Activated T-cell treated with anti-CD3 and anti-CD28 coated beads, Interleukin-2, amount 50 U/mL, for 24 hours (primary cell): ENCODE measurements at regions not wholly inside any gene's neighbourhood (a gene's known extent, or its start where the extent isn't known, plus 50 kb on each side); places are given as distances from the start of the nearest gene placed in this dataset.

Experiments used
- DNase-seq: peaks from one replicate; pipeline ENCODE4 v3.0.0-alpha.2; 2020
- H3K27ac Mint-ChIP-seq: 2 replicates; pipeline ENCODE4 v1.8.0; 2020; ENCODE audit warnings: mild to moderate bottlenecking, mixed read lengths
- H3K27me3 Mint-ChIP-seq: 2 replicates; pipeline ENCODE4 v1.8.0; 2020; ENCODE audit warnings: mixed read lengths
- H3K36me3 Mint-ChIP-seq: 2 replicates; pipeline ENCODE4 v1.8.0; 2020; ENCODE audit warnings: low read depth, mixed read lengths
- H3K4me1 Mint-ChIP-seq: 2 replicates; pipeline ENCODE4 v1.8.0; 2020; ENCODE audit warnings: low read depth, mixed read lengths
- H3K4me3 Mint-ChIP-seq: 2 replicates; pipeline ENCODE4 v1.8.0; 2020; ENCODE audit warnings: mild to moderate bottlenecking, moderate library complexity, mixed read lengths
- H3K9me3 Mint-ChIP-seq: 2 replicates; pipeline ENCODE4 v1.8.0; 2020; ENCODE audit warnings: mixed read lengths

GRCh38 chr1:203421246-203421645, 54.4 kb upstream of the PRELP start:
- no peak for DNase-seq
- Mint-ChIP-seq H3K9me3 (peaks cover 3% of the 10 kb centered on the region), H3K27me3 (peaks cover 29% of the 10 kb centered on the region), H3K36me3 (no peaks in the 10 kb centered on the region), H3K4me3 (no peak overlapping the region), H3K4me1 (no peaks in the 10 kb centered on the region), H3K27ac (no peak overlapping the region)

GRCh38 chr1:203422116-203422515, 53.5 kb upstream of the PRELP start:
- Mint-ChIP-seq H3K4me3 (no peak overlapping the region), H3K9me3 (no peaks in the 10 kb centered on the region), H3K4me1 (no peaks in the 10 kb centered on the region), H3K36me3 (no peaks in the 10 kb centered on the region), H3K27ac (no peak overlapping the region), H3K27me3 (peaks cover 31% of the 10 kb centered on the region)
- no peak for DNase-seq

GRCh38 chr1:203422656-203423055, 53.0 kb upstream of the PRELP start:
- Mint-ChIP-seq H3K4me1 (no peaks in the 10 kb centered on the region), H3K27me3 (peaks cover 33% of the 10 kb centered on the region), H3K27ac (no peak overlapping the region)

GRCh38 chr1:203424285-203424684, 51.3 kb upstream of the PRELP start:
- Mint-ChIP-seq H3K4me1 (no peaks in the 10 kb centered on the region), H3K27ac (no peak overlapping the region), H3K4me3 (no peak overlapping the region), H3K9me3 (no peaks in the 10 kb centered on the region), H3K36me3 (no peaks in the 10 kb centered on the region), H3K27me3 (peaks cover 47% of the 10 kb centered on the region)
- no peak for DNase-seq

More at GRCh38 chr1:203422656-203423055, 53.0 kb upstream of the PRELP start:
- H3K9me3 Mint-ChIP-seq, result no peaks in the 10 kb centered on the region
- DNase-seq, result no peak
- H3K4me3 Mint-ChIP-seq, result no peak overlapping the region
- no peaks in the 10 kb centered on the region for H3K36me3 Mint-ChIP-seq

- DNase-seq, result no peak
- H3K4me1 Mint-ChIP-seq, result no peaks in the 10 kb centered on the region
- peaks cover 53% of the 10 kb centered on the region for H3K27me3 Mint-ChIP-seq
- H3K27ac Mint-ChIP-seq, result no peak overlapping the region
- no peak overlapping the region for H3K4me3 Mint-ChIP-seq
- no peaks in the 10 kb centered on the region for H3K9me3 Mint-ChIP-seq
- H3K36me3 Mint-ChIP-seq, result no peaks in the 10 kb centered on the region
Measured at GRCh38 chr1:203424861-203425662, 50.5 kb upstream of the PRELP start.

- Mint-ChIP-seq H3K36me3 (no peaks in the 10 kb centered on the region), H3K9me3 (no peaks in the 10 kb centered on the region), H3K4me1 (no peaks in the 10 kb centered on the region), H3K4me3 (no peak overlapping the region), H3K27me3 (peaks cover 53% of the 10 kb centered on the region), H3K27ac (no peak overlapping the region)
- no peak for DNase-seq
Measured at GRCh38 chr1:203425663-203425975, 50.0 kb upstream of the PRELP start.
